Neural cell (in vitro differentiated cells): ENCODE measurements at regions not wholly inside any gene's neighbourhood (a gene's known extent, or its start where the extent isn't known, plus 50 kb on each side); places are given as distances from the start of the nearest gene placed in this dataset.

ENCODE experiments used
- CTCF ChIP-seq: fragments of 450-650 bp; IDR thresholded peaks from 2 replicates; pipeline ENCODE4 v1.5.1; 2014; ENCODE audit warnings: antibody characterized with exemption, mild to moderate bottlenecking, moderate library complexity; ENCODE audit not compliant: poor library complexity, severe bottlenecking
- EP300 ChIP-seq: fragments of 450-650 bp; conservative IDR thresholded peaks from 2 replicates; pipeline ENCODE4 v1.6.1; 2014; ENCODE audit warnings: antibody characterized with exemption, mild to moderate bottlenecking, moderate library complexity; ENCODE audit not compliant: poor library complexity, severe bottlenecking
- EZH2 ChIP-seq: fragments of 200-600, 300-800 bp; shearing (Covaris generic), sonication (generic); IDR thresholded peaks from 2 replicates; pipeline ENCODE4 v1.6.1; 2014; ENCODE audit warnings: antibody characterized with exemption, low read length, borderline replicate concordance, mild to moderate bottlenecking; ENCODE audit not compliant: insufficient read depth, poor library complexity, severe bottlenecking
- MXI1 ChIP-seq: fragments of 450-650 bp; conservative IDR thresholded peaks from 2 replicates; pipeline ENCODE4 v1.6.1; 2014; ENCODE audit warnings: antibody characterized with exemption, mild to moderate bottlenecking; ENCODE audit not compliant: poor library complexity, severe bottlenecking
- POLR2AphosphoS5 ChIP-seq: IDR thresholded peaks from 2 replicates; pipeline ENCODE4 v1.6.1; 2012
- RAD21 ChIP-seq: fragments of 450-650 bp; conservative IDR thresholded peaks from 2 replicates; pipeline ENCODE4 v1.6.1; 2014; ENCODE audit warnings: antibody characterized with exemption, mild to moderate bottlenecking, moderate library complexity
- SMC3 ChIP-seq: fragments of 450-650 bp; conservative IDR thresholded peaks from 2 replicates; pipeline ENCODE4 v1.6.1; 2014; ENCODE audit warnings: antibody characterized with exemption, mild to moderate bottlenecking, moderate library complexity; ENCODE audit not compliant: poor library complexity
- TAF1 ChIP-seq: IDR thresholded peaks from 2 replicates; pipeline ENCODE4 v1.6.1; 2012; ENCODE audit warnings: low read depth
- TF ChIP-seq, protein P1 (sequence below): IDR thresholded peaks from 2 replicates; pipeline ENCODE4 v1.6.1; 2012; ENCODE audit warnings: borderline replicate concordance

GRCh38 chr2:238640486-238640885 is 207.4 kb upstream of the TWIST2 start:
- TF ChIP-seq CTCF (no peak), EP300 (no peak), TAF1 (no peak), EZH2 (no peak), POLR2AphosphoS5 (no peak), MXI1 (no peak), RAD21 (no peak), SMC3 (no peak)
- TF ChIP-seq, protein P1, sequence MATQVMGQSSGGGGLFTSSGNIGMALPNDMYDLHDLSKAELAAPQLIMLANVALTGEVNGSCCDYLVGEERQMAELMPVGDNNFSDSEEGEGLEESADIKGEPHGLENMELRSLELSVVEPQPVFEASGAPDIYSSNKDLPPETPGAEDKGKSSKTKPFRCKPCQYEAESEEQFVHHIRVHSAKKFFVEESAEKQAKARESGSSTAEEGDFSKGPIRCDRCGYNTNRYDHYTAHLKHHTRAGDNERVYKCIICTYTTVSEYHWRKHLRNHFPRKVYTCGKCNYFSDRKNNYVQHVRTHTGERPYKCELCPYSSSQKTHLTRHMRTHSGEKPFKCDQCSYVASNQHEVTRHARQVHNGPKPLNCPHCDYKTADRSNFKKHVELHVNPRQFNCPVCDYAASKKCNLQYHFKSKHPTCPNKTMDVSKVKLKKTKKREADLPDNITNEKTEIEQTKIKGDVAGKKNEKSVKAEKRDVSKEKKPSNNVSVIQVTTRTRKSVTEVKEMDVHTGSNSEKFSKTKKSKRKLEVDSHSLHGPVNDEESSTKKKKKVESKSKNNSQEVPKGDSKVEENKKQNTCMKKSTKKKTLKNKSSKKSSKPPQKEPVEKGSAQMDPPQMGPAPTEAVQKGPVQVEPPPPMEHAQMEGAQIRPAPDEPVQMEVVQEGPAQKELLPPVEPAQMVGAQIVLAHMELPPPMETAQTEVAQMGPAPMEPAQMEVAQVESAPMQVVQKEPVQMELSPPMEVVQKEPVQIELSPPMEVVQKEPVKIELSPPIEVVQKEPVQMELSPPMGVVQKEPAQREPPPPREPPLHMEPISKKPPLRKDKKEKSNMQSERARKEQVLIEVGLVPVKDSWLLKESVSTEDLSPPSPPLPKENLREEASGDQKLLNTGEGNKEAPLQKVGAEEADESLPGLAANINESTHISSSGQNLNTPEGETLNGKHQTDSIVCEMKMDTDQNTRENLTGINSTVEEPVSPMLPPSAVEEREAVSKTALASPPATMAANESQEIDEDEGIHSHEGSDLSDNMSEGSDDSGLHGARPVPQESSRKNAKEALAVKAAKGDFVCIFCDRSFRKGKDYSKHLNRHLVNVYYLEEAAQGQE: no peak
